H1 (cell line): ENCODE measurements at regions not wholly inside any gene's neighbourhood (a gene's known extent, or its start where the extent isn't known, plus 50 kb on each side); places are given as distances from the start of the nearest gene placed in this dataset.

ENCODE experiments used
- CTCF ChIA-PET: fragments of 300-600 bp; sonication (Branson Sonifier 250); formaldehyde crosslinking; loops from one replicate; lab custom pipeline; 2021; ENCODE audit not compliant: partially characterized antibody; lab: Charles Lee
- POLR2A ChIA-PET: fragments of 300-600 bp; sonication (Branson Sonifier 250); formaldehyde crosslinking; loops from one replicate; lab custom pipeline; 2021; ENCODE audit warnings: inconsistent platforms; ENCODE audit not compliant: partially characterized antibody; lab: Charles Lee
- DNase-seq, 2 experiments: peaks; one replicate each; pipeline versions ENCODE4 v3.0.0 to v3.0.0-alpha.2; 2010 to 2022; ENCODE audit warnings: low spot score in 2 of 2, low read depth in 1 of 2, mixed read lengths in 1 of 2
- FAIRE-seq: peaks from 2 replicates; lab custom pipeline; 2011; peaks lifted over from hg19 to GRCh38; lab: Jason Lieb, UNC
- H2AFZ ChIP-seq: 2 replicates; pipeline ENCODE4 v1.8.1; 2012; ENCODE audit warnings: low read length, inconsistent platforms
- H2AK5ac ChIP-seq: 2 replicates; pipeline ENCODE4 v1.6.1; 2013; ENCODE audit warnings: low read depth, low read length
- H2BK120ac ChIP-seq: replicated peaks from 2 replicates; pipeline ENCODE3; 2013; ENCODE audit warnings: low read depth, low read length, inconsistent platforms
- H2BK12ac ChIP-seq: 2 replicates; pipeline ENCODE4 v1.6.1; 2013; ENCODE audit warnings: low read depth, low read length
- H2BK15ac ChIP-seq: 2 replicates; pipeline ENCODE4 v1.6.1; 2013; ENCODE audit warnings: low read length
- H2BK20ac ChIP-seq: 2 replicates; pipeline ENCODE4 v1.6.1; 2013; ENCODE audit warnings: low read length
- H2BK5ac ChIP-seq: 2 replicates; pipeline ENCODE4 v1.6.1; 2013; ENCODE audit warnings: low read depth, low read length
- H3K14ac ChIP-seq: 2 replicates; pipeline ENCODE4 v1.6.1; 2013; ENCODE audit warnings: inconsistent platforms; ENCODE audit not compliant: insufficient read length
- H3K18ac ChIP-seq: 2 replicates; pipeline ENCODE4 v1.6.1; 2013; ENCODE audit warnings: low read length; ENCODE audit errors: extremely low read depth
- H3K23ac ChIP-seq: 2 replicates; pipeline ENCODE4 v1.6.1; 2013; ENCODE audit warnings: inconsistent platforms; ENCODE audit not compliant: insufficient read length
- H3K23me2 ChIP-seq: 2 replicates; pipeline ENCODE4 v1.6.1; 2013; ENCODE audit warnings: low read depth, low read length
- H3K27ac ChIP-seq: 2 replicates; pipeline ENCODE4 v1.6.1; 2011; ENCODE audit warnings: low read depth, low read length, inconsistent platforms
- H3K27me3 ChIP-seq, 4 experiments: replicated peaks in 1 of 4; 1 replicate in 1 of 4; 2 replicates in 3 of 4; pipeline versions ENCODE4 v1.6.1 to v1.8.1; 2011 to 2013; ENCODE audit warnings: low read length in 3 of 4, mild to moderate bottlenecking in 3 of 4, inconsistent platforms in 2 of 4, mixed read lengths in 2 of 4, moderate library complexity in 1 of 4; ENCODE audit not compliant: control insufficient read depth in 3 of 4, insufficient read depth in 3 of 4; ENCODE audit errors: extremely low read depth in 1 of 4
- H3K36me3 ChIP-seq, 4 experiments: 2 replicates each; pipeline versions ENCODE4 v1.6.1 to v1.8.1; 2011 to 2013; ENCODE audit warnings: mild to moderate bottlenecking in 4 of 4, low read length in 3 of 4, moderate library complexity in 2 of 4, control low read depth in 1 of 4, inconsistent platforms in 1 of 4; ENCODE audit not compliant: insufficient read depth in 4 of 4, control insufficient read depth in 2 of 4
- H3K4ac ChIP-seq: replicated peaks from 2 replicates; pipeline ENCODE3; 2013; ENCODE audit warnings: low read length, low read depth, mixed read lengths, inconsistent platforms; ENCODE audit not compliant: insufficient read length
- H3K4me1 ChIP-seq, 4 experiments: replicated peaks in 1 of 4; 1 replicate in 1 of 4; 2 replicates in 3 of 4; pipeline versions ENCODE4 v1.6.1 to v1.8.1; 2011 to 2013; ENCODE audit warnings: low read length in 3 of 4, inconsistent platforms in 2 of 4, mixed read lengths in 1 of 4; ENCODE audit not compliant: insufficient read depth in 4 of 4, control insufficient read depth in 3 of 4
- H3K4me2 ChIP-seq, 2 experiments: 2 replicates each; pipeline versions ENCODE4 v1.6.1 to v1.8.1; 2011 to 2013; ENCODE audit warnings: low read depth in 2 of 2, low read length in 2 of 2, control low read depth in 1 of 2, inconsistent platforms in 1 of 2, mild to moderate bottlenecking in 1 of 2; ENCODE audit not compliant: insufficient read depth in 1 of 2
- H3K4me3 ChIP-seq, 4 experiments: fragments of 200-600, 300-600 bp in 1 of 4; sonication (generic), shearing (Covaris generic), sonication (Bioruptor Twin) in 1 of 4; 2 replicates each; pipeline versions ENCODE4 v1.5.1 to v1.8.1; 2011 to 2016; ENCODE audit warnings: low read length in 4 of 4, low read depth in 3 of 4, control low read depth in 2 of 4, inconsistent platforms in 2 of 4, mild to moderate bottlenecking in 2 of 4, mixed read lengths in 1 of 4, moderate library complexity in 1 of 4; ENCODE audit not compliant: insufficient read depth in 2 of 4; ENCODE audit errors: extremely low read depth in 1 of 4
- H3K56ac ChIP-seq: replicated peaks from 2 replicates; pipeline ENCODE3; 2013; ENCODE audit warnings: low read depth, mild to moderate bottlenecking, mixed read lengths, low read length, inconsistent platforms; ENCODE audit not compliant: insufficient read length
- H3K79me1 ChIP-seq: 2 replicates; pipeline ENCODE4 v1.6.1; 2013; ENCODE audit warnings: low read depth, low read length, control low read depth
- H3K79me2 ChIP-seq, 2 experiments: 2 replicates each; pipeline versions ENCODE4 v1.6.1 to v1.8.1; 2012 to 2013; ENCODE audit warnings: low read length in 2 of 2, mild to moderate bottlenecking in 2 of 2, inconsistent platforms in 1 of 2; ENCODE audit not compliant: insufficient read depth in 2 of 2, control insufficient read depth in 1 of 2
- H3K9ac ChIP-seq, 4 experiments: replicated peaks in 1 of 4; 1 replicate in 1 of 4; 2 replicates in 3 of 4; pipeline versions ENCODE4 v1.6.1 to v1.8.1; 2011 to 2013; ENCODE audit warnings: low read depth in 3 of 4, low read length in 3 of 4, control low read depth in 2 of 4, mild to moderate bottlenecking in 2 of 4, moderate library complexity in 2 of 4, inconsistent platforms in 1 of 4; ENCODE audit errors: extremely low read depth in 1 of 4
- H3K9me3 ChIP-seq, 2 experiments: 2 replicates each; pipeline versions ENCODE4 v1.6.1 to v1.8.1; 2012 to 2013; ENCODE audit warnings: mild to moderate bottlenecking in 2 of 2, moderate library complexity in 2 of 2, control low read depth in 1 of 2, inconsistent platforms in 1 of 2, low read depth in 1 of 2, low read length in 1 of 2, mixed read lengths in 1 of 2; ENCODE audit not compliant: insufficient read depth in 2 of 2
- H4K20me1 ChIP-seq, 2 experiments: replicated peaks in 1 of 2; 2 replicates each; pipeline versions ENCODE3 to v1.8.1; 2011 to 2013; ENCODE audit warnings: inconsistent platforms in 2 of 2, low read length in 2 of 2, mild to moderate bottlenecking in 1 of 2; ENCODE audit not compliant: insufficient read depth in 2 of 2, control insufficient read depth in 1 of 2
- H4K5ac ChIP-seq: 2 replicates; pipeline ENCODE4 v1.6.1; 2013; ENCODE audit warnings: low read length, low read depth, mixed read lengths, inconsistent platforms; ENCODE audit not compliant: insufficient read length
- H4K8ac ChIP-seq: 2 replicates; pipeline ENCODE4 v1.8.0; 2013; ENCODE audit warnings: mild to moderate bottlenecking, moderate library complexity, low read length, inconsistent platforms; ENCODE audit not compliant: insufficient read depth; ENCODE audit errors: extremely low read depth
- H4K91ac ChIP-seq: replicated peaks from 2 replicates; pipeline ENCODE3; 2013; ENCODE audit warnings: low read length, mixed read lengths, inconsistent platforms; ENCODE audit not compliant: insufficient read length
- BACH1 ChIP-seq: IDR thresholded peaks from 2 replicates; pipeline ENCODE4 v1.6.1; 2012; ENCODE audit warnings: low read length, improper control_type of control experiment
- BCL11A ChIP-seq, 2 experiments: IDR thresholded peaks; one replicate each; pipeline ENCODE4 v1.6.1; 2011; ENCODE audit warnings: low read depth in 2 of 2, low read length in 2 of 2, mild to moderate bottlenecking in 2 of 2
- HDAC6 ChIP-seq: IDR thresholded peaks from one replicate; pipeline ENCODE4 v1.7.1; 2012; ENCODE audit warnings: low read depth, mild to moderate bottlenecking, inconsistent platforms, low read length, moderate library complexity
- NRF1 ChIP-seq: IDR thresholded peaks from 2 replicates; pipeline ENCODE4 v1.6.1; 2011; ENCODE audit warnings: mild to moderate bottlenecking, low read depth, low read length, improper control_type of control experiment
- SP2 ChIP-seq: IDR thresholded peaks from 2 replicates; pipeline ENCODE4 v1.6.1; 2012; ENCODE audit warnings: mild to moderate bottlenecking, low read length, inconsistent platforms
- TCF12 ChIP-seq: IDR thresholded peaks from 2 replicates; pipeline ENCODE4 v1.6.1; 2011; ENCODE audit warnings: low read depth, mild to moderate bottlenecking, low read length
- WGBS, 2 experiments: shearing (Covaris generic) in 1 of 2; methylation state at CpG; one replicate each; pipeline versions ENCODE4 v1.1.6 to v1.1.7; 2013 to 2015; ENCODE audit warnings: low lambda C conversion rate in 2 of 2, mixed read lengths in 2 of 2, inconsistent platforms in 1 of 2, low coverage in 1 of 2, missing lambda C conversion rate in 1 of 2; ENCODE audit not compliant: insufficient replicate concordance in 2 of 2, insufficient coverage in 1 of 2, insufficient read length in 1 of 2; ENCODE audit errors: extremely low coverage in 1 of 2, missing lambda C conversion rate in 1 of 2; 5-methylcytosine and 5-hydroxymethylcytosine counted together
- TF ChIP-seq, protein P1 (sequence below): IDR thresholded peaks from 2 replicates; pipeline ENCODE4 v1.6.1; 2011; ENCODE audit warnings: low read length, improper control_type of control experiment

DNA sequence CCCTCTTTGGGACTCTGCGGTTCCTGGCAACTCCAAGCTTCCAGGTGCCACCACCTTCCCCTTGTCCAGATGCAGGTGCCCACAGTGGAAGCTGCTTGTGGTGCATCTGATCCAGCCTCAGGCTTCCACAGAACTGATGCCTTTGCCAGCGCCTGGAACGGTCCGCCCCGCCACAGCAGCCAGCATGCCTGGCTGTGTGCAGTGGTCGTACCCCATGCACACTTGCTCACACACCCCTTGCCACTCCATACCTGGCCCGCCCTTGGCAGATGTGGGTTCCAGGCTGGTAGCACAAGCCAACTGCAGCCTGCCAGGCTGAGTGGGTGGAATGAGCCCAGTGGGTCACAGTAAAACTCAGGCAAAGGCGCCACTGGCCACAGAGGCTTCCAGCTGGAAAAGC is 240.5 kb downstream of the PPP4R3C start:
- H2BK12ac ChIP-seq = no peak overlapping the region
- H4K5ac ChIP-seq = no peak overlapping the region
- H3K4ac ChIP-seq = no peak overlapping the region
- no peak overlapping the region for H3K56ac ChIP-seq
- no peak overlapping the region for H2BK120ac ChIP-seq
- CTCF ChIA-PET = no interaction called here
- no peak for DNase-seq
- no peak overlapping the region for H2BK20ac ChIP-seq
- 0 out of 4 replicates have a peak, but pooled peaks cover 0 to 3% of the 10 kb centered on the region in 2 experiments for H3K9me3 ChIP-seq
- H3K79me2 ChIP-seq = no peaks in the 10 kb centered on the region
- 98% methylated on average over 6 of the region's 8 CpGs; no CpG with 5 or more reads in 1 of the 2 experiments for WGBS, 2 experiments
- no peaks in the 10 kb centered on the region for H4K20me1 ChIP-seq
- H3K4me1 ChIP-seq = no peaks in the 10 kb centered on the region
- no peak overlapping the region for H3K9ac ChIP-seq
- TF ChIP-seq SP2 (no peak), HDAC6 (no peak), BCL11A (IDR thresholded peaks at IDR 0.05; ENCODE audit: low read depth in 2 of 2, low read length in 2 of 2) (no peak), NRF1 (no peak), BACH1 (no peak), TCF12 (no peak)
- TF ChIP-seq, protein P1, sequence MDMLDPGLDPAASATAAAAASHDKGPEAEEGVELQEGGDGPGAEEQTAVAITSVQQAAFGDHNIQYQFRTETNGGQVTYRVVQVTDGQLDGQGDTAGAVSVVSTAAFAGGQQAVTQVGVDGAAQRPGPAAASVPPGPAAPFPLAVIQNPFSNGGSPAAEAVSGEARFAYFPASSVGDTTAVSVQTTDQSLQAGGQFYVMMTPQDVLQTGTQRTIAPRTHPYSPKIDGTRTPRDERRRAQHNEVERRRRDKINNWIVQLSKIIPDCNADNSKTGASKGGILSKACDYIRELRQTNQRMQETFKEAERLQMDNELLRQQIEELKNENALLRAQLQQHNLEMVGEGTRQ = no peak
- TF ChIP-seq, all 59 proteins: peak for 0
- no peak overlapping the region for H2AFZ ChIP-seq
- no peak overlapping the region for H4K8ac ChIP-seq
- H3K36me3 ChIP-seq = no peaks in the 10 kb centered on the region
- H3K4me2 ChIP-seq = no peak overlapping the region
- H2AK5ac ChIP-seq = no peak overlapping the region
- no peaks in the 10 kb centered on the region for H3K27me3 ChIP-seq
- no peak overlapping the region for H3K14ac ChIP-seq
- H3K23ac ChIP-seq = no peak overlapping the region
- H2BK15ac ChIP-seq = no peak overlapping the region
- no peaks in the 10 kb centered on the region for H3K23me2 ChIP-seq
- no peak overlapping the region for H3K4me3 ChIP-seq
- H3K27ac ChIP-seq = no peak overlapping the region
- no peak for FAIRE-seq
- POLR2A ChIA-PET = no interaction called here
- H4K91ac ChIP-seq = no peak overlapping the region
- H2BK5ac ChIP-seq = no peak overlapping the region
- H3K79me1 ChIP-seq = no peaks in the 10 kb centered on the region
- no peak overlapping the region for H3K18ac ChIP-seq
